ENCODE measurements at regions not wholly inside any gene's neighbourhood (a gene's known extent, or its start where the extent isn't known, plus 50 kb on each side); places are given as distances from the start of the nearest gene placed in this dataset.

DNA sequence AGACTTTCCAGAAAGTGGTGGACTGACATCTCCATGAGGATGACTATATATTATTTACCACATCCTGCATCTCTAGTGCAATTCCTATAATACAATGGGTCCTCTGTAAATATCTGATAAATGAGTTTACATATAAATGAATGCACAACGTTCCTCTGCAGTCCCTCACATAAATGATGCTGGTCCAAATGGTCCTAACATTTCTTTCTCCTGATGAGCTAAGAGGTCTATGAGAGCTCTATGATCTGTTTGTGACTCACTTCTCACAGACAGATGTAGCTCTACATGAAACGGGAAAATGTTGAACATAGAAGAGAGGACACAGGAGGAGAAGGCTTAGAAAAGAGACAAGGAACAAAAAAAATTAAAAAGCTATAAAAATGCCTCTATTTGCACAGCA, 201.2 kb upstream of the PIK3C3 start:
- no peak for DNase-seq

DNA sequence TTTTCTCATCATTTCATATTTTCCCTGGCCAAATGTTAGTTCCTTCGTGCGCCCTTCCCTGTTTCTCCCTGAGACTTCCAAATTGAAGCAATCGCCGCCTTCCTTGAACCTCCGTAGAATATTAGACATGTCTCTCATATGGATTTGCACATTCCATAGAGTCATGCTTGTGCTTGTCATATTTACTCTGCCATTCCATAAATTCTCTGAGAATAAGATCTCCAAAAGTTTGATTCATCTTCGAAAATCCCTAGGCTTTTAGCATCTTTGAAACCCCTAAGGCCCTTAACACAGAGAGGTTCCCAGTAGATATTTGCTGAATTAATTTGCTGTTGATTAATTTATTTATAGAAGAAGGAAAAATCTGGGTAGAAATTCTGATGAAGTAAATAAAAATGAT, 202.2 kb upstream of the PIK3C3 start:
- DNase-seq, result no peak

DNA sequence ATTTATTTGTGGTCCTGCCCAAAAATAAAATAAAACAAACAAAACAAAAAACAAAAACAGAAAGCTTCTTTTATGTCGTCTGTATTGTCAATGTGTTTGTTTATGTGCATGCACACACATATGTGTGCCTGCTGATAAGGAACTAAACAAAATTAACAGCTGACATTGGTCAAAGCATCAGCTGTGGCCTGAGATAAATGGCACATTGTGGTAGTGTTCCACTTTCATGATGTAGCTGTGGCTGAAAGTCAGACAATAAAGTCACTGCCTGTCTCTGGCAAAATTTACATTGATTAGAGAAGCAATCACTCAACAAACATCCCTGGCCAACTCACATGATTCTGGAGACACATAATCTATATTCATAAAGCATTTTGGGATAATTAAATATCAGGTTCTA, 203.4 kb upstream of the PIK3C3 start:
- DNase-seq, result no peak

DNA sequence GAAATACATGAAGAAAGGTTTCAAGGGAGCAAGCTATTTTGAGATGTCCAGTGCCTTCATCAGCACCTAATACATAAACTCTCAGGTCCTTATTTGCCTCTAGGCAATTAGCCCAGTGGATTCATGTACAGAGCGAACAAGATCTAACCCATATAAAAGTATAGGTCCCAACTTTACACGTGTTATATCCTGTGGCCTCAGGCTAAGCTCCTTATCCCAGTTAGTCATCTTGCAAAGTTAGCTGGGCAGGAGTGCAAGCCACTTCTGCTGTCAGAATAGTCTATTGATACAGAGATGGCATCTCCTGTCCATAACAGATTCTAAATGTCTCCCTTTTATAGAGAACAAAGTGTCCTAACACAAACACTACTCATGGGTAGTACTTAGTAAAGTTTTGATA, 203.9 kb upstream of the PIK3C3 start:
- no peak for DNase-seq

DNA sequence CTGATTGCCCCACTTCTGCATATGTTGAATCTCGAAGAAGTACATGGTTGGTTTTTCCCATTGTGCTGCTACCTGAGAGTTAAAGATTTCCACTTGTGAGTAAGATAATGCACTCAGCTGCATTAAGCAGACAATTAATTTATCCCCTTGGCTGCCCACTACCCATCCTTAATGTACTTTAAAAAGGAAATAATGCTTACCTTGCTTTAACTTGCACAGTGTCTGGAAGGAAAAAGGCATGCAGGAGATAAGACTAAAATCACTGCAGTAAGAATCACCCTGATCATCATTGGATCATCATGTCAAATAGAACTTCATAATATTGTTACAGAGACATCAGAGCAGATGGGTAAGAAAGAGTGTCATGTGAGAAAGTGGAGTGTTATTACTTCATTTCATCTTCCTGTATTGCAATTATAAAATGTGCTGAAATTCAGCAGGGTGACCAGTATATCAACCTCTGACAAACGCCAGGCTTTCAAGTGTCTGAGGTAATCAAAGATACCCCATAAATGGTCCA, 207.3 kb upstream of the PIK3C3 start:
- DNase-seq, result no peak

DNA sequence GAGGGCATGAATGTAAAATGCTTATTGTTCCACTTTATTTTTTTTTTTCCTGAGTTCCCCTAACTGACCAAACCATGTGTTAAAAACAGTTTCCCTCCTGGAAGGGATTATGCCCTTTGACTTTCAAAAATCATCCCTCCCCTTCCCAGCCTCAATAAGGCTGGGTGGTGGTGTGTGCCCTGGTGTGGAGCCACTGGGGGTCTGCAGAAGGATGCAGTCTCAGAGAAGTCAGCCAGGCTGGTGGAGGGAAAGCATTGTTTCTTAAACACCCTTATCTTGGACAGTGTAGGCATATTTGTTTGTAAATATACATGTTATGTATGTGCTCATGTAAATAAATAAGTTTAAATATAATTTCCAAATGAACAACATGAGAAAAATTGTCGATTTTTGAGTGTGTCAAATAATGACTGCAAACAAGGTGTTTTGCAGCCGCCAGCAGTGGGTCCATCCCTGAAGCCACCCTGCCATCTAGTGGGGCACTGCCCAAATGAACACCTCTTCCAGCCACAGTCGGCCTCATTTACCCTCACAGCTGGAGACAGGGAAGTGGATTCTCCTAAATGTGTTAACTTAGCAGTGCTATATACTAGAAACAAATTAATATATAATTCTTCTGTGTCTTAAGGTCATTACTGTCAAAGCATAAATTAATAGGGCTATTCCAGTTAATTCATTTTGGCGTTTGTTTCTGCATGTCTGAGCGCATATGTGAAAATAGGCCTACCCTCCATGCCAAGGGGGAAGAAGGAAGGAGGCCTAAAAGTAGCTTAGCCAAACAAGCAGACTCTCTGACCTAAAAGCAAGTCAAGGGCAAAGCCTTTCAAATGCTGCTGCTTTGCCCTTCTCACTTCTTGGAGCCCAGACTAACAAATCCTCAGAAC, 209.6 kb upstream of the PIK3C3 start:
- DNase-seq, result peak; percentile 9

DNA sequence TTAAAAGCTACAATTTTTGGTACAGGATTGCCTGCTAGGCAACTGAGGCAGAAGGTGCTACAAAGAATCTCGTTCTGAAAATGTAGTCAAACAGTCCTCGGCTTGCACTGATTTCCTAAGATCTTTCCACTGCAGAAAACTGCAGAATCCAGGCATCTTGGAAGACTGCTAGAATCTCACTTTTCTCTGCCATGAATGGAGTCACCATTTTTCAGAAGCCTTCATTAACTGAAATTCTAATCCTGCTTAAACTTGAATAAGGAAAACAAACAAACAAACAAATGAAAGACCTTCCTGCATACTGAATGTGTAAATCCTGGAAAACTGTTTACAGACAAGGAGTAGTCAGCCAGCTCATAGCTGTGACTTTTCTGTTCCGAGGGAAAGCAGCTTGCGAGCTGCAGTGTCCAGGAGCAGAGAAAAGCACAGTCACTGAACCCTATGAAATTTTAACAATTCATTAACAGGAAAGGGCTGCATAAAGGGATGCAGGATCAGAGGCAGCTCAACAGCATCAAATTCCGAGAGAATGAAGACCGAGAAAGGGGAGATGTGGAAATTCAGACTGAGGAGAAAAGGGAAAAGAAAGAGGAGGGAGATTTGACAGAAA, 210.5 kb upstream of the PIK3C3 start:
- DNase-seq, result no peak

DNA sequence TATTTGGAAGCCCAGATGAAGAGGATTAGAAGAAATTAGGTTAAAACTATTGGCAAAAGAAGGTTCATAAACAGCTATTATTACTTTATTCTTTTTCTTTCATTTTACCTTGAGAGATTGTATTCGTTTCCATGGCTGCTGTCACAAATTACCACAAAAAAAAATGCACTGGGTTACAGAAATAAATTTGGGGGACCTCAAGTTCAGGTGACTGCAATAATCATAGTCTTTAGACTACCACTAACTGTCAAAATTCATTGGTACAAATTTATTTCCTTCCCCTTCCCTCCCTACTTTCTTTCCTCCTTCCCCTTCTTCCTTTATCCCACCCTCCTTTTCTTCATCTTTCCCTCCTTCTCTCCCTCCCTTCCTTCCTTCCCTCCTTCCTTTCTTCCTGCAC, 217.8 kb upstream of the PIK3C3 start:
- DNase-seq, result no peak

DNA sequence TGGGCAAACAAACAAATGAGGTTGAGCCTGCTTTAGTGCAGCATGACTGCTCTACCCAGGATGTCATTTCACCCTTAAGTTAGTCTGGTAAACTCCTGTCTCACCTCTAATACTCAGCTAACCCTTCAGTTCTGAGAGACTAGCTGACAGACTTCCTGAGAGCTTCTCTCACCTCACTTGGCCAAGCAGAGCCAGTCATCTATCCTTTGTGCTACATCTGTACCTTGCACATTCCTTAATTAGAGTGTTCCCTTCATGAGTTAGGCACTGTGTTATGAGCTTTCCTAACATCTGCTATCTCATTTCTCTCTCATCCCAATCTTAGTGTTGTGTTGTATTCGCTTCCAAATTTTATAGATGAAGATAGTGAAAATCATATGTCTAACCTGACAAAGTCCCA, 220.1 kb upstream of the PIK3C3 start:
- DNase-seq, result no peak

DNA sequence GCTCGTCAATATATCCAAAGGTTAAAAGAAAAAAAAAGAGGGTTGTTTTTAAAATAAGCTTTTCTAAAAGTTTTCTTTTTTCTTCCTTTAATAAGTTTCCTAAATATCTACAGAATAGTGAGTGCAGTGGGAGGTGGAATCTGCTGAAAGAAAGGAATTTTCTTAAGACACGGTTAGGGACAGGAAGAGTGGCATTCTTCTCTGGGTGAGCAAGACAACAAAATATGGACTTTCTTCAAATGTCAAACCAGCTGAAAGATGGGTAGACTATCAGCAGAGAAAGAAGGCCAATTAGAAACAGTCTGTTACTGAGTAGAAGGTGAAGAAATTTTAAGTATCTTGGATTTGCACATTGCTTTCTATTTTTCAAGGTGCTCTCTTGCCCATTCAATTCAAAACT, 222.7 kb upstream of the PIK3C3 start:
- no peak for DNase-seq

DNA sequence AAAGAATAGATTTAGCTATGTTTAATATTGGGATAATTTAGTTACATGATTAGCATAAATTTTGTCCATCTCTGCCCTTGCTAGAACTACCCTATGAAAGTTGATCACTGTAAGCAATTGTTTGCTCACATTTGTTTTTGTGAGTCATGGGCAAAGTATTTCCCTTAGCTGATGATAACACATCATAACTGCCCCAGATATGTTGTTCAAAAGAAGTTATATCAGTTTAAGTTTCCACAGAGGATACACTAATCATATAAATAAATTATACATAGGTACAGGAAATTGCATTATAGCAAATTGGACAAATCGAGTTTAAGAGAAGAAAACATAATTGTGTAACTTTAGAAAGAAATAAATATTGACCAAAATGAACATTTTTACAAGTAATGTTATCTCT, 223.2 kb upstream of the PIK3C3 start:
- DNase-seq, result peak; percentile 33

DNA sequence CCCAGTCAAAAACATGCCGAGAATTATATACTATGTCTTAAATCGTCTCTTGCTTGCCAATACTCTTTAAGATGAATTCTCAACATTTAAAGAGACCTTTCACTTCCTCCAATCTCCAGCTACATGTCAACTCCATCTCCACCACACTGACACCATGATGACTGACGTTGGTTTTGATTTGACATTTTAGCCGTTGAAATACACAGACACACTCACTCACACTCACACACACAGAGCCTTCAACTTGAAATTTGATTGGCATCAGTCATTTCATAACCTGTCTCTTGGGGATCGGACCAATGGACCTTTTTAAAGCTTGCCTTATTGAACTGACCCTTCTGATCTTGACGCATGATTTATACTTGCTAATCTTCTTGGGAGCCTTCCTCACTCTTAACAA, 230.8 kb upstream of the PIK3C3 start:
- DNase-seq, result no peak

DNA sequence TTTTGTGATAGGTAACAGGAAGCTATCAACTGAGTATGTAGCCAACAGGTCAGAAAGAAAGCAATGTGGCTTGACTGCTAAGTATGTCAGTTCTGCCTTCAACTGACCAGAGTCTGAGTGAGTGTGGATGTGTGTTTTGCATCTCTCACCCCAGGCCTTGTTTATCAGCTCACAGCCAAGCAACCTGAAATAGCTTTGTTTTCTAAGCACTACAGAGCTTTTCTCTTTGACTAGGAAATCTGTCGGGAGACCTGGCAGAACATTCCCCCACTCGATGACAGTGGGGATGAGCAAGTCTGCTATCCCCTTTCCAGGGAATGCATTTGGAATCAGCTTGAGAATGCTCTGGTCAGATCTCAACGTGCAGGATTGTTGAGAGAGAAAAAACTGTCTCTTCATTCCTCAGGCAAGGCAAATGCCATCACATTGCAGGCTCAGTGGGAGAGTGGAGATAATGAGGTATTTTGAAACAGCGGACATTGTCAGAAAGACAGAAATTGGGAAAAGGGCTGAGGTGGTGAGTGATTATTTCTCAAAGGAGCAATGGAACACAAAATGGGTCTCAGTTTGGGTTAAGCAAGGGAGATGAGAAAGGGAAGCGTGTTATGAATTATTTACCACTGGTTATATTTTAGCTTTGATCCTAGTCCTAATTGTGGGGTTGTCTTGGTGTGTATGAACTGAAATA, 233.8 kb upstream of the PIK3C3 start:
- DNase-seq, result no peak

DNA sequence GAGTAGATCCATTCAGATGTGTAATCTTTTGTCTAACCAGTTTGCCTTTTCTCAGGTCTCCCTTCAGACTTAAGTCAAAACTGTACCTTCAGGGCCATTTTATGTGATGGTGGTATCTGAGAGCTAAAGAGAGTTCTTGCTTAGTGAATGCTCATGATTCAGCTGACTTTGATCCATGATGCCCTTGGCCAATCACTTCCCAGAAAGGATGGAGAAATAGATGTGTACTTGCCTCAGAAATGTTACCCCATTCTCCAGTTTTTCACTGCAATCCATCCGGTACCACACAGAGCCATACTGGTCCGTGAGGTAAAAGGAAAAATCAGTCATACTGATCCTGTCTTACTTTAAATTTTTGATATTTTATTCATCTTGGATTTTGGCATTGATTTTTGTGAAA, 234.8 kb upstream of the PIK3C3 start:
- no peak for DNase-seq

DNA sequence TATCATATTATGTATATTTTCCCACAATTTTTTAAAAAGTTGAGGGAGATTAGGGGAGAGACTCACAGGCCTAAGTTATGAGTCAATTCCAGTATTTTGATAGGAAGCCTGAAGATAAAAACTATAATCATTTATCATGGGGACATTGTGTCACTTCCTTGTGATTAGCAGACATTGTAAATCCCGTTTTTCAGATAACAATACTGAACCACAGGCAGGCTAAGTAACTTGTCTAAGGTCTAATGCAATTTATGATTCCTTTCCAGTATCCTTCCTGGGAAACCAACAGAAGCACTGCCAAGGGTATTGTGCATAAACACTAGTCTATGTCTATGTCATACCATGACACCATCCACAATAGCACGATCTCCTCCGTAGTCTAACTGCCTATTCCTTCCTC, 235.2 kb upstream of the PIK3C3 start:
- peak; percentile 83 for DNase-seq

DNA sequence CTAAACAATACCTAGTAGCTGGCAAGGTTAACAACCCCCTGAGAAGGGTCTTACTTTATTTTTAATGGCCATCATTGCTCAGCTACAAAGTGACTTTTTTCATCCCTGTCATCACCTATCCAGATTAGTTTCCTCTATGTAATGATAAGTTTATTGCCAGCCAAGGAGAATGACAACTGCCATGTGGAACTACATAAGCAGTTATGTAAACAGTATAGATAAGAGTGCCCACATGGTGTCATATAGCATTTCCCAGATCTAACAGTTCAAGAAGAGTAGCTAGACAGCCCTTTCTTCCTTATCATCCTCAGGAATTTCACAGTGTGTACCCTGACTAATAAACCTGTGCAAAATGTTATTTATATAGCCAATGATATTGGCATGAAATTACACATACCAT, 240.2 kb upstream of the PIK3C3 start:
- no peak for DNase-seq

DNA sequence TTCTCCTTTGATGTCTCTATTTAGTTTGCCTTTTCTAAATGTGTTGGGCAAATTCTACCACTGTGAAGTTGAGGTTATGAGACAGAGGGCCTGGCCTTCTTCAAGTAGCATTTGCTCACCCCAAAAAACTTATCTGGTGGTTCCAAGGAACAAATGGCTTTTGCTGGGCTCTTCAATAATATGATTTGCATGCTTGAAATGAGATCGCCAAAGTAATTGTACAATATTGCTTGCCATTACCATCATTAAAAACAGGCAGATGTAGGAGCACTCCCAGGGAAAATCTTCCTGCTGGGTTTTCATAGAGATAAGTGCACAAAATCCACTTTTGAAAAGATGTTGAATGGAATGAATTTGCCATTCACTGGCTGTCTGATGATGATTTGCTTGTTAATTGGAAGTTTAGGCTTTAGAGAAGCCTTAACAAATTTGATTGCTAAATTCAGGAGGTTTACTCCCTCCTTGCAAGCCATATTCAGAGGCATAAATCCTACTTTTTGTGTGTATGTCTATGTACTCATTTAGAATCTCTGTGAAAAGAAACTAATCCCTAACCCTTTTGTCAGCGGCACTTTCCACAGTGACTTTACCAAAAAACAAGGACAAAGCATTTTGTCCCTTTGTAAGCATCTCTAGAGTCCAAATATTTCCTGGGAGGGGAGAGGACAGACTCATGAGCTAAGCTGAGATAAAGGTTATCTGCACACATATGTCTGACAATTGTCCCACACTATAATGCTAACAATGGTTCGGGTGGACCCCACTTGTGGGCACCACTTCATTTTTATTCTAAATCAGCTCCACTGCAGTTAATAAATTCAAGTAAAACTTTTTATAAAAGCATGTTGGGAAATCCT, 240.8 kb upstream of the PIK3C3 start:
- DNase-seq, result no peak

DNA sequence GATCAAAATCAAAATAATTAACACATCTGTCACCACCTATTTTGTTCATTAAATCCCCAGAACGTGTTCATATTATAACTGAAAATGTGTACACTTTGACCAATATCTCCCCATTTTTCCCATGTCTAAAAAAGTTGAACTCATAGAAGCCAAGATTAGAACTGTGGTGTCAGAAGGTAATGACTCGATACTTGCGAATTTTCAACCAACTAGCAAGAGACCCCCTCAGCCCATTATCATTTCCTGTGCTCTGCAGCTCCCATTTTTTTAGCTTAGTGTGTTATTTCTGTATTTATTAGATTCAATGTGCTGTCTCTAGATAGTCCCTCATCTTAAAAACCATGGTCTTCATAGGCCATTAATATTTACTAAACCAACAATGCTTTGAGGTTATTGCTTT, 248.7 kb upstream of the PIK3C3 start:
- peak; percentile 31 for DNase-seq

DNA sequence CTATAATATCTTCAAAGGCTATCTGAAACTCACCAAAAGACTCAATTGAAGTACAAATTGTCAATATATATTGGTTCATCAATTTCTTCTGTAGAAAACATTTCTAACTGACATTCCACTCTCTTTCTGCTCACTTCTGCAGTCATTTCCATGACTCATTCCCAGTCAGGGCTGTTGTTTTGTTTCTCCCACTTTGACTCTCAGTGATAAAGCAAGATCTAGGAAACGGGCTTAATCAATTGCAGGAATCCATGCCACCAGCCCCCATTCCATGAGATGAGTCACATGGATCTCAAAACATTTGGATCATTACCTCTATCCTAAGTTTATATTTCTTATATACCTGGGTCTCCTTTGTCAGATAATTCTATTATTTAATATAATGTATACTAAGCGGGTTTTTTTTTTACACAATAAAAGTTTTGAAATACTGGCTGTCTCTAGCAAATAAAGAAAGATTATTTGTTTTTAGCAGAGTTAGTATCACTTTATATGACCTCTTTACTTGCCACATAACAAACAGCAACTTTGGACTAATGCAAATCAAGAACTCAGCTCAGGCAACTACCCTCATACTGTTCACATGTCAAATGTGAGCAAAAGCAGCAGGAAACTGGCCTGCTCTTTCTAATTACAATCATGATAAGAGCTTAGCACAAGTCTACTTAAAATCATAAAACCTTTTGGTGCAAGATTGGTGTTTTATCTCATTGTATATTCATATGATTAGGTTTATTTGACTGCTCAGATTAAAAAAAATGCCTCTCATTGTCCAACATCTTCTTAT, 251.1 kb upstream of the PIK3C3 start:
- DNase-seq, result no peak

DNA sequence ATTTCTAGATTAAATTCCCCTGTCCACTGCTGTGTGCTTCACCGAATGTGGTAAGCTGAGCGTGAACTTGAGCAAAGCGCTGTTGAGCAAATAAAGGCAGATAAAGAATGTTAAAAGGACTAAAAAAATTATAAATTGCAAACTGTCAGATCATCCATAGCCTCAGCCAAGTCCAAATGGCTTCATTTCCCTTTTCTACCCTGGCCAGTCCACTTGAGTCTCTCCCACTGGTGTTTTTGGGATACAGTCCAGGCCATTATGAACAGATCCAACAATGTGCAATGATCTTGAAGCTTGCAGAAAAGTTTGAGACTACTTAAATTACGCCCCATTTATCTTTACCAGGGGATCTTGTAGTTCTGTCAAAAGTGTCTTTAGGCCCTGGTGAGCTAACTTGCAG, 254.6 kb upstream of the PIK3C3 start:
- DNase-seq, result no peak

DNA sequence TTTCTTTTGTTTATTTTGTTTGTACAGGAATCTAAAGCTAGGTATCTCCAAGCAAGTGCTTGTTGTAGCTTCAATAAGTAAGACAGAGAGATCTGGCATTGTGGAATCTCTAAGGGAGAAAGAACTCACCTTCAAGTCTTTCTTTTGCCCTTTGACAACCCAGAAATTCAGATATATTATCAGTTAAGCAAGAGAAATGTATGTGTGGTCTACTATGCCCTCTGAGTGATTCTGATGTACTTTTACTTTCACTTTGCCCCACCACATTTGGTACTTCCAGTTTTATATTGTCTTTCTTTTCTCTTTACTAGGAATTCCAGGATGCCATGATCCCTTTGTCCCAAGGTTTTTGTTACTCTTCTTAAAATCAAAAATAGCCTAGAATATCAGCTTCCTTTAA, 259.6 kb upstream of the PIK3C3 start:
- DNase-seq, result no peak

DNA sequence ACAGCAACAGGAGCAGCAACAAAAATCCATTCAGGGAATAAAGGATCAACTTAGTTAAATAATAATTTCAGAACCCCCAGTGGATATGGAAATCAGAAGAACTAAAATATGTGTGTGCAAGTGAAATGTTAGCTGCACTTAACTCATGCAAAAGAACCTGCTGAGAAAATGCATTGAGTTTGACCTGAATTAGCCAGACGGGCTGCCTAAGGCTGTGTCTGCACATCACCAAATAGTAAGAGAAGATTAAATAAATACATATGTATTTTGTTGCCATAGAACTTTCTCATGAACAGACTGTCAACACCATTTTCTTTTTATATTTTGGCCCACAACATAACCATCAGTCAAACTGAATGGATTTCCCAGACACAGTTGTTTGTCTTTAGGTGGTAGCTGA, 262.0 kb upstream of the PIK3C3 start:
- no peak for DNase-seq
